Ectodermal cell (in vitro differentiated cells): ENCODE measurements at regions not wholly inside any gene's neighbourhood (a gene's known extent, or its start where the extent isn't known, plus 50 kb on each side); places are given as distances from the start of the nearest gene placed in this dataset.
"Not testable (repeated sequence)": the region's sequence is repeated elsewhere in the genome, so short reads cannot be mapped to it uniquely, and the experiment has no call there.

Experiments used
- H3K27ac ChIP-seq: 2 replicates; pipeline ENCODE4 v1.7.0; 2013; ENCODE audit warnings: mild to moderate bottlenecking, low read depth, low read length; ENCODE audit not compliant: insufficient read depth, poor library complexity, severe bottlenecking
- H3K27me3 ChIP-seq: 2 replicates; pipeline ENCODE4 v1.7.0; 2013; ENCODE audit warnings: mild to moderate bottlenecking, low read length; ENCODE audit not compliant: insufficient read depth, control insufficient read depth, poor library complexity, severe bottlenecking
- H3K36me3 ChIP-seq: one replicate; pipeline ENCODE4 v1.7.0; 2013; ENCODE audit warnings: low read length; ENCODE audit not compliant: control insufficient read depth, insufficient read depth
- H3K4me1 ChIP-seq: one replicate; pipeline ENCODE4 v1.7.0; 2013; ENCODE audit warnings: low read length; ENCODE audit not compliant: control insufficient read depth, insufficient read depth
- H3K4me3 ChIP-seq: 2 replicates; pipeline ENCODE4 v1.7.0; 2013; ENCODE audit warnings: low read depth, low read length, control low read depth; ENCODE audit not compliant: insufficient read depth
- H3K9me3 ChIP-seq: 2 replicates; pipeline ENCODE4 v1.7.0; 2013; ENCODE audit warnings: mild to moderate bottlenecking, low read length, moderate library complexity; ENCODE audit not compliant: control insufficient read depth
- WGBS, 2 experiments: methylation state at CpG; one replicate each; pipeline ENCODE4 v1.1.7; 2013; ENCODE audit warnings: missing lambda C conversion rate in 2 of 2; 5-methylcytosine and 5-hydroxymethylcytosine counted together

DNA sequence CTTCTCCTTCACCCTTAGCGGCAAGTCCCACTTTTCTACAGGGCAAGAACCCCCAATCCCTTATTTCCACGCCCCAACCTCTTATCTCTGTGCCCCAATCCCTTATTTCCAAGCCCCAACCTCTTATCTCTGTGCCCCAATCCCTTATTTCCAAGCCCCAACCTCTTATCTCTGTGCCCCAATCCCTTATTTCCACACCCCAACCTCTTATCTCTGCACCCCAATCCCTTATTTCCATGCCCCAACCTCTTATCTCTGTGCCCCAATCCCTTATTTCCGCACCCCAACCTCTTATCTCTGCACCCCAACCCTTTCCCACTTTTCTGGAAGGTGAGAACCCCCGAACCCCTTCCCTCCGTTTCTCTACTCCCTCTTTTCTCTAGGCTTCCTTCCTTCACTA, 116.1 kb upstream of the GJE1 start:
- 83 to 87% methylated on average over 4 to 5 of the region's 5 CpGs for WGBS, 2 experiments
- not testable (repeated sequence) for H3K4me3 ChIP-seq, H3K9me3 ChIP-seq, H3K27ac ChIP-seq, H3K27me3 ChIP-seq, H3K36me3 ChIP-seq
- H3K4me1 ChIP-seq, result peaks cover 11% of the 10 kb centered on the region

- H3K4me1 ChIP-seq, result peaks cover 11% of the 10 kb centered on the region
- H3K27me3 ChIP-seq, H3K27ac ChIP-seq, H3K36me3 ChIP-seq, H3K9me3 ChIP-seq, H3K4me3 ChIP-seq: not testable (repeated sequence)
- WGBS, 2 experiments, result 62 to 63% methylated on average over 1 of the region's 2 CpGs
These were observed 117.3 kb upstream of the GJE1 start for GRCh38 chr6:142015463-142015862.

GRCh38 chr6:142015011-142015410, 117.7 kb upstream of the GJE1 start:
- no peaks in the 10 kb centered on the region for H3K9me3 ChIP-seq
- H3K27ac ChIP-seq, result no peak overlapping the region
- no peak overlapping the region for H3K4me3 ChIP-seq
- H3K27me3 ChIP-seq, result no peaks in the 10 kb centered on the region
- 2 to 3% methylated on average over 2 to 4 of the region's 5 CpGs for WGBS, 2 experiments
- H3K4me1 ChIP-seq, result peaks cover 11% of the 10 kb centered on the region
- no peaks in the 10 kb centered on the region for H3K36me3 ChIP-seq

GRCh38 chr6:142014515-142014914, 118.2 kb upstream of the GJE1 start:
- Histone ChIP-seq H3K4me1 (peaks cover 11% of the 10 kb centered on the region), H3K27me3 (no peaks in the 10 kb centered on the region), H3K9me3 (no peaks in the 10 kb centered on the region), H3K27ac (no peak overlapping the region), H3K4me3 (no peak overlapping the region), H3K36me3 (no peaks in the 10 kb centered on the region)
- WGBS, 2 experiments, result 29 to 41% methylated on average over 6 of the region's 6 CpGs

- 83 to 92% methylated on average over 4 of the region's 4 CpGs for WGBS, 2 experiments
- Histone ChIP-seq H3K27ac (no peak overlapping the region), H3K36me3 (no peaks in the 10 kb centered on the region), H3K4me1 (peaks cover 11% of the 10 kb centered on the region), H3K27me3 (no peaks in the 10 kb centered on the region), H3K9me3 (no peaks in the 10 kb centered on the region), H3K4me3 (no peak overlapping the region)
These were observed 118.7 kb upstream of the GJE1 start for GRCh38 chr6:142013875-142014495.

DNA sequence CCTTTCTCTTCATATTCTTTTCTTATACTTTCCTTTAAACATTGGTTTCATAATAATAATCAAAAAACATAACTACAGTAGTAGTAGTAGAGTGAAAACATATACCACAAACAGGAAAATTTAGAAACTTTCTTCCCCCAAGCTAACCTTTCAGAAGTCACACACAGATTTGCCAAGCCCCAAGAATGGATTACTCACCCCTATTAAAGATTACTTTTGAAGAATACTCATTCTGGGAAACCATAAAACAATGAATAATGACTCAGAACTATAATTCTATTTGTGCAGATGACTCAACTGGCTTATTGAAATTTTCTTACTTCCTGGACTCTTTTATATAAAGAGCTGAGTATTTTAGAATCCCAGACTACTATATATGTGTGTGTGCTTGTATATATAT, 119.4 kb upstream of the GJE1 start:
- H3K4me1 ChIP-seq, result peaks cover 11% of the 10 kb centered on the region
- H3K36me3 ChIP-seq, result no peaks in the 10 kb centered on the region
- H3K9me3 ChIP-seq, result no peaks in the 10 kb centered on the region
- no peaks in the 10 kb centered on the region for H3K27me3 ChIP-seq
- H3K27ac ChIP-seq, result no peak overlapping the region
- no peak overlapping the region for H3K4me3 ChIP-seq

GRCh38 chr6:142011775-142012174, 121.0 kb upstream of the GJE1 start:
- Histone ChIP-seq H3K27me3 (no peaks in the 10 kb centered on the region), H3K4me1 (peaks cover 11% of the 10 kb centered on the region), H3K27ac (no peak overlapping the region), H3K9me3 (no peaks in the 10 kb centered on the region), H3K36me3 (no peaks in the 10 kb centered on the region), H3K4me3 (no peak overlapping the region)
- 86 to 100% methylated on average over 1 of the region's 1 CpG for WGBS, 2 experiments

DNA sequence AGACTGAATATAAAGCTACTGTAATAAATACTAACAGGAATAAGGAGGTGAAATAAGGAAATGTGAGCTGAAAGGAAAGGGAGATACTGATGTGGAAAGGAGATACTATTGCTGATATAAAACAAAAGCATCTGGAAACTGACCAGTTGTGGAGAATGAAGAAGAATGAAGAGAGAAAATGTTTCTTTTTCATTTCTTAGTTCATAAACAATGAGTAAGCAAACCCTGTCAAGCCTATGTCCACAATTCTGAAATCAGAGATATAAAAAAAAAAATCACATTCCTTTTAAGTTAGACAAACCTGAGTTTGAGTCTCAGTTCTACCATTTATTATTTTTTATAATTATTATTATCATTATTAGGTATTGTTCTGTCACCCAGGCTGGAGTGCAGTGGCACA, 121.6 kb upstream of the GJE1 start:
- no peak overlapping the region for H3K27ac ChIP-seq
- peaks cover 11% of the 10 kb centered on the region for H3K4me1 ChIP-seq
- H3K4me3 ChIP-seq, result no peak overlapping the region

GRCh38 chr6:142009647-142010046, 123.1 kb upstream of the GJE1 start:
- no peak overlapping the region for H3K27ac ChIP-seq
- no peaks in the 10 kb centered on the region for H3K27me3 ChIP-seq
- H3K4me3 ChIP-seq, result no peak overlapping the region
- 80 to 94% methylated on average over 2 of the region's 2 CpGs for WGBS, 2 experiments
- H3K9me3 ChIP-seq, result no peaks in the 10 kb centered on the region
- no peaks in the 10 kb centered on the region for H3K36me3 ChIP-seq
- H3K4me1 ChIP-seq, result peaks cover 8% of the 10 kb centered on the region

More for the DNA sequence above, 121.6 kb upstream of the GJE1 start:
- Histone ChIP-seq H3K36me3 (no peaks in the 10 kb centered on the region), H3K27me3 (no peaks in the 10 kb centered on the region), H3K9me3 (no peaks in the 10 kb centered on the region)

DNA sequence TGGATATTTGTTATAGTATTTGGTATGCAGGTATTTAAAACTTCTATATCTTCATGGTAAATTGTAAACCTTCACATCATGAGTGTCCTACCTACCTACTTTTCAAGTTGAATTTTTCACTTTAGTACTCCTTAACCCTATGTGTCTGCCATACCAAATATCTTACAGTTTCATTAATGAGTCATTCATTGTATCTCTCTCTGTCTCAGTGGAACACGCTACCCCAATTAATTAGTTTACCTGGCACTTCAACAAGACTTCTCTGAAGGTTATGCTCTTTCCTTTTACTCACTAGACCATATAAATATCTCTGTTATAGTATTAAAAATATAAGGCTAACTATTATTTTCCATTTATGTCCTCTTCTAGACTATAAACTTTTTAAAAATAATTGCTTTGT, 123.9 kb upstream of the GJE1 start:
- H3K9me3 ChIP-seq, result no peaks in the 10 kb centered on the region
- H3K4me1 ChIP-seq, result no peaks in the 10 kb centered on the region
- no peak overlapping the region for H3K4me3 ChIP-seq
- WGBS, 2 experiments, result 85 to 89% methylated on average over 1 of the region's 1 CpG
- H3K27me3 ChIP-seq, result no peaks in the 10 kb centered on the region
- H3K36me3 ChIP-seq, result no peaks in the 10 kb centered on the region
- H3K27ac ChIP-seq, result no peak overlapping the region
